ENCODE measurements at regions not wholly inside any gene's neighbourhood (a gene's known extent, or its start where the extent isn't known, plus 50 kb on each side); places are given as distances from the start of the nearest gene placed in this dataset.

DNA sequence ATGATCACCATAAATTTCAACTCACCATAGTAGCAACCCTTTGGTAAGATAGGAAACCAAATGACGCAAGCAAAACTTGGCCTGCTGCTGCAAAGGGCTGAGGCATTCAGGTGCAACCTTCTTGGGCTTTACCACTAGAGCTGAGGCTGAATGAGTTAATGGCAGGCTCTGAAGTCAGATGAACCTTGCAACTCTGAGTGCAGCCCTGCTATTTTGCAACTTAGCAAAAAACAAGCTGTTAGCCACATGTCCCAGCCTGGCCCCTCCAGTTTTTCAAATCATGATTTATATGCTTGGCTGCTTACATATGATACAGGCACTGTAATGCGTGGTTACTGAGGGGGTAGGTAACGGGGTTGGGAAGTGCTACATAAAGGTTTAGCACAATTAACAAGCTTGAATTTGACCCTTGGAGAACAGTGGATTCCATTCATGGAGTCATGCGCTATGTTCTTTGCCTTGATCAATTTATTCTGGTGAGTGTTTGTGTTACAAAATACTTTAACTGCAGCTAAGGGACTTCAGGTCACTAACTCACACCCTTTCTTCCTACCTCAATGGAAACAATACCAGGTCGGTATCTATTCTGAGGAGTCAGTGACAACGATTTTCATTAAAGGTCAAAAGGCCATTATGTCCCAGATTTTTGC lies 80.5 kb upstream of the PPARGC1A start:
- Histone ChIP-seq H3K4me3 (no peak overlapping the region), H3K9me3 (replicated peaks; ENCODE audit: control insufficient read depth, insufficient read depth, low read depth, low read length) (no peaks in the 10 kb centered on the region), H3K9ac (ENCODE audit: insufficient read depth in 1 of 2, low read depth in 2 of 2, low read length in 2 of 2) (no peak overlapping the region), H3K27me3 (ENCODE audit: control insufficient read depth in 2 of 2, insufficient read depth in 2 of 2, low read length in 2 of 2) (no peaks in the 10 kb centered on the region), H3K4me2 (ENCODE audit: insufficient read depth, low read length) (no peak overlapping the region), H3K36me3 (ENCODE audit: control insufficient read depth, insufficient read depth, low read length) (no peaks in the 10 kb centered on the region), H3K27ac (ENCODE audit: extremely low read depth, low read depth, low read length) (no peak overlapping the region), H4K20me1 (replicated peaks; ENCODE audit: control insufficient read depth, insufficient read depth, low read length) (no peaks in the 10 kb centered on the region), H3K79me2 (ENCODE audit: control insufficient read depth, insufficient read depth, low read length) (no peaks in the 10 kb centered on the region), H3K4me1 (replicated peaks in 1 of 2; ENCODE audit: control insufficient read depth in 2 of 2, insufficient read depth in 2 of 2, low read length in 2 of 2) (no peaks in the 10 kb centered on the region), H2AFZ (ENCODE audit: low read depth, low read length) (no peak overlapping the region), H3K9me1 (ENCODE audit: control insufficient read depth, insufficient read depth, low read length) (no peaks in the 10 kb centered on the region)
- intact Hi-C loops (cut with micrococcal nuclease) (no loop called here), in situ Hi-C loops (cut with MboI) (no loop called here)
- TF ChIP-seq GATAD2B (IDR thresholded peaks at IDR 0.05; ENCODE audit: borderline replicate concordance) (no peak), CREB5 (CRISPR knock-in tag; IDR thresholded peaks at IDR 0.05) (no peak), ZNF277 (CRISPR knock-in tag; IDR thresholded peaks at IDR 0.05; ENCODE audit: borderline replicate concordance) (no peak), PYGO2 (tag; IDR thresholded peaks at IDR 0.05) (no peak), CBX2 (IDR thresholded peaks at IDR 0.05; ENCODE audit: insufficient read depth, low read length, poor library complexity, severe bottlenecking) (no peak), TFAP4 (CRISPR knock-in tag; IDR thresholded peaks at IDR 0.05; ENCODE audit: borderline replicate concordance) (no peak), SMARCB1 (IDR thresholded peaks at IDR 0.05; ENCODE audit: insufficient read length, low read depth) (no peak), ZNF707 (CRISPR knock-in tag; conservative IDR thresholded peaks at IDR 0.05) (no peak), LCOR (CRISPR knock-in tag; IDR thresholded peaks at IDR 0.05) (no peak), BRF2 (IDR thresholded peaks at IDR 0.05; ENCODE audit: borderline replicate concordance, insufficient read depth, insufficient read length) (no peak)
- WGBS (ENCODE audit: insufficient coverage, low coverage, missing lambda C conversion rate) = 0% methylated on average over 6 of the region's 6 CpGs
- FAIRE-seq (no peak), ATAC-seq (no peak), DNase-seq (ENCODE audit: extremely low read depth in 1 of 4, low spot score in 3 of 4) (no peak)
- BruUV-seq (replicated peaks) = no TSS peak
- POLR2A ChIA-PET = no interaction called here
- CTCF ChIA-PET (ENCODE audit: low intra/inter-chr PET ratio) = no interaction called here
